Activated naive CD8-positive, alpha-beta T cell treated with anti-CD3 and anti-CD28 coated beads for 36 hours (primary cell): ENCODE measurements at regions not wholly inside any gene's neighbourhood (a gene's known extent, or its start where the extent isn't known, plus 50 kb on each side); places are given as distances from the start of the nearest gene placed in this dataset.

ENCODE experiments used
- DNase-seq: peaks from one replicate; pipeline ENCODE4 v3.0.0; 2021
- H3K27ac Mint-ChIP-seq: one replicate; pipeline ENCODE4 v1.8.0; 2022; ENCODE audit warnings: mild to moderate bottlenecking, moderate library complexity, mixed read lengths
- H3K27me3 Mint-ChIP-seq: one replicate; pipeline ENCODE4 v1.8.0; 2022; ENCODE audit warnings: mild to moderate bottlenecking, mixed read lengths
- H3K36me3 Mint-ChIP-seq: one replicate; pipeline ENCODE4 v1.8.0; 2021; ENCODE audit warnings: mild to moderate bottlenecking, mixed read lengths
- H3K4me1 Mint-ChIP-seq: one replicate; pipeline ENCODE4 v1.8.0; 2021; ENCODE audit warnings: mixed read lengths
- H3K4me3 Mint-ChIP-seq: one replicate; pipeline ENCODE4 v1.8.0; 2022; ENCODE audit warnings: mild to moderate bottlenecking, moderate library complexity, mixed read lengths
- H3K9me3 Mint-ChIP-seq: one replicate; pipeline ENCODE4 v1.8.0; 2022; ENCODE audit warnings: mixed read lengths

GRCh38 chr17:77365584-77366186, 224.9 kb downstream of the SEC14L1 start:
- H3K27ac Mint-ChIP-seq: no peak overlapping the region
- DNase-seq: no peak
- peaks cover 44% of the 10 kb centered on the region for H3K4me1 Mint-ChIP-seq
- H3K27me3 Mint-ChIP-seq: no peaks in the 10 kb centered on the region
- no peaks in the 10 kb centered on the region for H3K36me3 Mint-ChIP-seq
- H3K9me3 Mint-ChIP-seq: no peaks in the 10 kb centered on the region
- H3K4me3 Mint-ChIP-seq: no peak overlapping the region

- no peak overlapping the region for H3K4me3 Mint-ChIP-seq
- H3K27ac Mint-ChIP-seq: no peak overlapping the region
- H3K4me1 Mint-ChIP-seq: peaks cover 49% of the 10 kb centered on the region
- no peaks in the 10 kb centered on the region for H3K27me3 Mint-ChIP-seq
- H3K9me3 Mint-ChIP-seq: no peaks in the 10 kb centered on the region
- H3K36me3 Mint-ChIP-seq: no peaks in the 10 kb centered on the region
- DNase-seq: no peak
Observed at GRCh38 chr17:77366206-77366557, 225.4 kb downstream of the SEC14L1 start.

DNA sequence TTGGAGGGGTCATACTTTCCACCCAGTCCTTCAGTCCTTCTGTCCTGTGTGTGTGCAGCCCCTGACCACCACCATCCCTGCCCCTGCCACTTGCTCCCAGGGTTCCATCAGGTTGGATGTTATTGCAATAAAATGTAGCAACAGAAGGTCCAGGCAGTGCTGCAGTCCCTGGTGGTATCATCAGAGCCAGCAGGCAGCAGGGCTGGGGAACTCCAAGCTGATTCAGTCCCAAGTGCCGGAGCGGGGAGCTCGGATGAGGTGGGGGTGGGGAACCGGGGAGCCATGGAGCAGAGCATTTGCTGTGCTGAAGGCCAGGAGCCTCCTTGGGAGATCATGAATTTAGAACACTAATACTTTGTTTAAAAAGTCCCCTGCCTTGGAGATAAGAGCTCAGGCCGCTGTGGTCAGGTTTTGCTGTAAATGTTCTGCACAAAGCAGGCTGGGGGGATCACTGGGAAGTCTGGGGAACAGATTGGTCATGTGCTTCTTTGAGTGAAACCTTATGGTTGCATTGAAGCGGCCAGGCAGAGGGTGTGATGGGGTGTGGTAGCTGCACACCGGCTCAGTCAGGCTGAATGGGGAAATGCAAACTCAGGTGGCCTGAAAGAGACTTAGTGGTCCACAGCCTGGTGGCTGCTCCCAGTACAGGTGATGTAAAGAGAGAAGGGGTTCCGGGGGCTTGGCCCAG, 225.9 kb downstream of the SEC14L1 start:
- no peaks in the 10 kb centered on the region for H3K9me3 Mint-ChIP-seq
- no peaks in the 10 kb centered on the region for H3K36me3 Mint-ChIP-seq
- H3K27me3 Mint-ChIP-seq: no peaks in the 10 kb centered on the region
- no peak for DNase-seq
- no peak overlapping the region for H3K27ac Mint-ChIP-seq
- H3K4me1 Mint-ChIP-seq: peaks cover 53% of the 10 kb centered on the region
- H3K4me3 Mint-ChIP-seq: no peak overlapping the region

GRCh38 chr17:77369544-77369971, 228.8 kb downstream of the SEC14L1 start:
- no peak for DNase-seq
- no peak overlapping the region for H3K27ac Mint-ChIP-seq
- no peaks in the 10 kb centered on the region for H3K9me3 Mint-ChIP-seq
- peaks cover 2% of the 10 kb centered on the region for H3K36me3 Mint-ChIP-seq
- peaks cover 44% of the 10 kb centered on the region for H3K4me1 Mint-ChIP-seq
- H3K27me3 Mint-ChIP-seq: no peaks in the 10 kb centered on the region
- H3K4me3 Mint-ChIP-seq: no peak overlapping the region

- Mint-ChIP-seq H3K36me3 (peaks cover 2% of the 10 kb centered on the region), H3K27ac (no peak overlapping the region)
- no peak for DNase-seq
Observed at GRCh38 chr17:77370586-77370985, 229.8 kb downstream of the SEC14L1 start.

GRCh38 chr17:77371117-77371887, 230.5 kb downstream of the SEC14L1 start:
- H3K9me3 Mint-ChIP-seq: no peaks in the 10 kb centered on the region

More at GRCh38 chr17:77370586-77370985, 229.8 kb downstream of the SEC14L1 start:
- Mint-ChIP-seq H3K4me1 (peaks cover 42% of the 10 kb centered on the region), H3K9me3 (no peaks in the 10 kb centered on the region), H3K27me3 (no peaks in the 10 kb centered on the region), H3K4me3 (no peak overlapping the region)

DNA sequence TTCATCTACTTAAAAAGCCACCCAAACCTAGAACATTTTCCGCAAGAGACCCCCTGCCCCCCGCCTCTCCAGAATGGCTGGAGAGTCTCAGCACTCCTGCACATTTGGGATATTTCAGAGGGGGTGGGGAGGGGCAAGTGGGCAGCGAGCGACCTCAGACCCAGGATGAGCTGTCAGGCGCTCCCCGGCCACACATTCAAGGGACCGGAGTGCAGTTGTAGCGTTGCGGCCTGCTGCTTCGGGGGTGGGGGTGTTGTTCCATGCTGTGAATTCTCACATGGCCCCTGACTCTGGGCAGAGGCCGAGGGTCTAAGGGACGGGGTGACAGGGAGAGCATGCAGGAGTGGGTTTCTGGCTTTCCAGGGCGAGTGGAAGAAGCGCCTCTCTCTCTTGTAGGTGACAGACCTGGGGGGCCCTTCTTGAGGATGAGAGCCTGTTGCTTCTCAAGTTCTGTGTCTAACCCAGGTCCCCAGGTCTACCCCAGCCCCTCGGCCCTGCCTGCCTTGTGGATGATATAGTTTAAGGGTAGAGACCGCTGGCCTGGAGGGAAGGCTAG, 231.2 kb downstream of the SEC14L1 start:
- Mint-ChIP-seq H3K4me1 (peaks cover 45% of the 10 kb centered on the region), H3K9me3 (no peaks in the 10 kb centered on the region), H3K4me3 (peak overlapping the region; percentile 51), H3K27ac (no peak overlapping the region), H3K36me3 (peaks cover 2% of the 10 kb centered on the region), H3K27me3 (no peaks in the 10 kb centered on the region)
- no peak for DNase-seq

More at GRCh38 chr17:77371117-77371887, 230.5 kb downstream of the SEC14L1 start:
- Mint-ChIP-seq H3K27ac (no peak overlapping the region), H3K27me3 (no peaks in the 10 kb centered on the region), H3K4me3 (no peak overlapping the region), H3K36me3 (peaks cover 2% of the 10 kb centered on the region), H3K4me1 (peaks cover 43% of the 10 kb centered on the region)
- DNase-seq: no peak

DNA sequence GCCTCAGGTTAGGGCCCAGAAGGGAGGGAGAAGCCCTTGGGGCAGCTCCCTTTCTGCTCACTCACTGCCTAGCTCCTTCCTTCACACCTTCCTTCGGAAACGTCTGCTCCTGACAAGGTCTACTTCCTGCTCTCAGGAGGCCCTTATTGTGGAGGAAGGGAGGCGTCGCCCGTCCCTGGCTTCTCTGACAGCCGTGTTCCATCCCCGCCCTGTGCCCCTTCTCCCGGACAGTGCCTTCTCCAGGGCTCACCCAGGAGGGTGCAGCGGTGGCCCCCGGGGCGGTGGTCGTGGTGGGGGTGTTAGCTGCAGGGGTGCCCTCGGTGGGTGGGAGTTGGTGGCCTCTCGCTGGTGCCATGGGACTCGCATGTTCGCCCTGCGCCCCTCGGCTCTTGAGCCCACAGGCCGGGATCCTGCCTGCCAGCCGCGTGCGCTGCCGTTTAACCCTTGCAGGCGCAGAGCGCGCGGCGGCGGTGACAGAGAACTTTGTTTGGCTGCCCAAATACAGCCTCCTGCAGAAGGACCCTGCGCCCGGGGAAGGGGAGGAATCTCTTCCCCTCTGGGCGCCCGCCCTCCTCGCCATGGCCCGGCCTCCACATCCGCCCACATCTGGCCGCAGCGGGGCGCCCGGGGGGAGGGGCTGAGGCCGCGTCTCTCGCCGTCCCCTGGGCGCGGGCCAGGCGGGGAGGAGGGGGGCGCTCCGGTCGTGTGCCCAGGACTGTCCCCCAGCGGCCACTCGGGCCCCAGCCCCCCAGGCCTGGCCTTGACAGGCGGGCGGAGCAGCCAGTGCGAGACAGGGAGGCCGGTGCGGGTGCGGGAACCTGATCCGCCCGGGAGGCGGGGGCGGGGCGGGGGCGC, 231.9 kb downstream of the SEC14L1 start:
- peak; percentile 68 for DNase-seq
- H3K4me1 Mint-ChIP-seq: peaks cover 48% of the 10 kb centered on the region
- peak overlapping the region; percentile 44 for H3K27ac Mint-ChIP-seq

GRCh38 chr17:77373299-77374169, 232.8 kb downstream of the SEC14L1 start:
- DNase-seq: peak; percentile 45
- H3K27me3 Mint-ChIP-seq: no peaks in the 10 kb centered on the region
- H3K27ac Mint-ChIP-seq: peak overlapping the region; percentile 90
- H3K36me3 Mint-ChIP-seq: peaks cover 2% of the 10 kb centered on the region
- no peaks in the 10 kb centered on the region for H3K9me3 Mint-ChIP-seq
- peaks cover 56% of the 10 kb centered on the region for H3K4me1 Mint-ChIP-seq
- peak overlapping the region; percentile 81 for H3K4me3 Mint-ChIP-seq

More for the DNA sequence above, 231.9 kb downstream of the SEC14L1 start:
- H3K4me3 Mint-ChIP-seq: peak overlapping the region; percentile 51
- H3K27me3 Mint-ChIP-seq: no peaks in the 10 kb centered on the region
- H3K9me3 Mint-ChIP-seq: no peaks in the 10 kb centered on the region
- peaks cover 2% of the 10 kb centered on the region for H3K36me3 Mint-ChIP-seq

GRCh38 chr17:77374170-77374936, 233.6 kb downstream of the SEC14L1 start:
- Mint-ChIP-seq H3K27me3 (no peaks in the 10 kb centered on the region), H3K4me3 (peak overlapping the region; percentile 81), H3K27ac (peak overlapping the region; percentile 90), H3K36me3 (peaks cover 2% of the 10 kb centered on the region), H3K9me3 (no peaks in the 10 kb centered on the region), H3K4me1 (peaks cover 62% of the 10 kb centered on the region)
- DNase-seq: peak; percentile 83

DNA sequence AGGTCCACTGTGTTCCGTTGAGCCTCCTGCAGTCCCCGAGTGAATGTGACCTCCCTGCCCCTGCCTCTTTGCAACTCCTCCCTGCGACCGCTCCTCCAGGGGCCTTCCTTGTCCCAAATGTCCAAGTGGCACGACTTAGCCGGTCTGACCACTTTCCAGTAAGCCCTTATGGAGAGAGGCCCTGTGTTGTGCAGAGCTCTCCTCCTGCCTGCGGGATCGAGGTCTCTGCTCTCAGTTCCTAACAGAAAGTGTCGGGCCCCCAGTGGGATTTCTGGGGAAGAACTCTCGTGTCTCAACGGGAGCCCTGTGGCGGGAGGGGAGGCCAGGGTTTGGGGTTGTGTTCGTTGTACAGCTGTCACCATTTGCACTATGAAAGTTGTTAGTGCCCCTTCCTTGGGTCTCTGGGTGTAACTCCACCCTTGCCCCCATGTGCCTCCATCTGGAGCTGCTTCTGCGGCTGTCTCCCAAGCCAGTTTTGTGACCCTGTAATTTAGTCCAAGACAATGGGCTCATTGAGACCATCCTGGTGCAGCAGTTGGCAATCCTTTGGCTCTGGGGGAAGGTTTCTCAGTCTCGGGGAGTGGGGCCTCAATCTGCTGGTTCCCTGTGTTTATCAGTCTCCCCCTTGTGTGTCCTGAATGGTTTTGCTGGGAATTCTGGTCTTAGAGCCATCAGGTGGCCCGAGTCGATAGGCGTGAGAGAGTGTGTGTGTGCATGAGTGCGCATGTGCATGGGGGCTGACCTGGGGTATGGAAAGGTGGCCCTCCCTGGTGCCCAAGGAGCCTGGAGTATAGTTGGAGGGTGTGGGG, 234.5 kb downstream of the SEC14L1 start:
- Mint-ChIP-seq H3K27ac (peak overlapping the region; percentile 79), H3K27me3 (no peaks in the 10 kb centered on the region), H3K9me3 (no peaks in the 10 kb centered on the region), H3K4me3 (peak overlapping the region; percentile 81), H3K4me1 (peaks cover 67% of the 10 kb centered on the region), H3K36me3 (peaks cover 2% of the 10 kb centered on the region)
- no peak for DNase-seq

- H3K4me3 Mint-ChIP-seq: peak overlapping the region; percentile 81
- no peaks in the 10 kb centered on the region for H3K9me3 Mint-ChIP-seq
- peak; percentile 79 for DNase-seq
- H3K27me3 Mint-ChIP-seq: no peaks in the 10 kb centered on the region
- H3K4me1 Mint-ChIP-seq: peaks cover 68% of the 10 kb centered on the region
- H3K27ac Mint-ChIP-seq: peak overlapping the region; percentile 79
- H3K36me3 Mint-ChIP-seq: peaks cover 2% of the 10 kb centered on the region
Observed at GRCh38 chr17:77375917-77376651, 235.3 kb downstream of the SEC14L1 start.
